ENCODE measurements at regions not wholly inside any gene's neighbourhood (a gene's known extent, or its start where the extent isn't known, plus 50 kb on each side); places are given as distances from the start of the nearest gene placed in this dataset.

GRCh38 chr10:10727812-10728211 lies 289.9 kb upstream of the CELF2 start:
- POLR2A ChIA-PET (ENCODE audit: unreplicated experiment) = no interaction called here
- intact Hi-C loops (cut with micrococcal nuclease; ENCODE audit: unreplicated experiment) = no loop called here
- H3K4me1 ChIP-seq (replicated peaks; ENCODE audit: insufficient read depth) = no peaks in the 10 kb centered on the region
- TF ChIP-seq CTCF (conservative IDR thresholded peaks at IDR 0.05) = no peak
- no peak for TF ChIP-seq EZH2 (IDR thresholded peaks at IDR 0.05; ENCODE audit: low read depth)
- no peaks in the 10 kb centered on the region for H4K20me1 ChIP-seq (ENCODE audit: insufficient read depth)
- peak; percentile 3 to 37 for DNase-seq
- H3K27ac ChIP-seq = no peak overlapping the region
- no peak overlapping the region for H3K4me3 ChIP-seq
- no peaks in the 10 kb centered on the region for H3K79me2 ChIP-seq (ENCODE audit: low read depth)
- H3F3A ChIP-seq (ENCODE audit: insufficient read depth, low read depth) = no peaks in the 10 kb centered on the region
- H3K9me3 ChIP-seq (ENCODE audit: insufficient read depth, low read depth) = no peaks in the 10 kb centered on the region; the same call in 1 of the 2 replicates
- H3K9me2 ChIP-seq (ENCODE audit: insufficient read depth) = no peaks in the 10 kb centered on the region
- CTCF ChIA-PET = interaction anchor here (0.6 kb wide), 1 partner anchor 140 kb away, joined by 3 read pairs; no protein-coding TSS in a partner anchor
- H3K27me3 ChIP-seq (ENCODE audit: insufficient read depth, low read depth) = no peaks in the 10 kb centered on the region
- H3K36me3 ChIP-seq (ENCODE audit: low read depth) = no peaks in the 10 kb centered on the region
- BruUV-seq (replicated peaks) = no TSS peak
- H3K4me2 ChIP-seq = no peak overlapping the region
- H2AFZ ChIP-seq = no peak overlapping the region

- Histone ChIP-seq H3K9me3 (ENCODE audit: insufficient read depth, low read depth) (no peaks in the 10 kb centered on the region), H3F3A (ENCODE audit: insufficient read depth, low read depth) (no peaks in the 10 kb centered on the region), H3K79me2 (ENCODE audit: low read depth) (no peaks in the 10 kb centered on the region), H3K36me3 (ENCODE audit: low read depth) (no peaks in the 10 kb centered on the region), H3K9me2 (ENCODE audit: insufficient read depth) (no peaks in the 10 kb centered on the region), H3K4me1 (replicated peaks; ENCODE audit: insufficient read depth) (no peaks in the 10 kb centered on the region), H3K27ac (no peak overlapping the region), H3K4me2 (no peak overlapping the region), H3K27me3 (ENCODE audit: insufficient read depth, low read depth) (no peaks in the 10 kb centered on the region), H4K20me1 (ENCODE audit: insufficient read depth) (no peaks in the 10 kb centered on the region), H2AFZ (no peak overlapping the region), H3K4me3 (no peak overlapping the region)
- no peak for DNase-seq
- TF ChIP-seq CTCF (conservative IDR thresholded peaks at IDR 0.05) = no peak
- TF ChIP-seq EZH2 (IDR thresholded peaks at IDR 0.05; ENCODE audit: low read depth) = no peak
- CTCF ChIA-PET = no interaction called here
- no TSS peak for BruUV-seq (replicated peaks)
- intact Hi-C loops (cut with micrococcal nuclease; ENCODE audit: unreplicated experiment) = no loop called here
- POLR2A ChIA-PET (ENCODE audit: unreplicated experiment) = interaction anchor here (0.7 kb wide), 1 partner anchor 67 kb away, joined by 3 read pairs; no protein-coding TSS in a partner anchor
Measured at GRCh38 chr10:10730471-10731043, 287.1 kb upstream of the CELF2 start.

- POLR2A ChIA-PET (ENCODE audit: unreplicated experiment) = no interaction called here
- TF ChIP-seq CTCF (conservative IDR thresholded peaks at IDR 0.05) (no peak), EZH2 (IDR thresholded peaks at IDR 0.05; ENCODE audit: low read depth) (no peak)
- intact Hi-C loops (cut with micrococcal nuclease; ENCODE audit: unreplicated experiment) = no loop called here
Measured at GRCh38 chr10:10731366-10731765, 286.3 kb upstream of the CELF2 start.

More at GRCh38 chr10:10731366-10731765, 286.3 kb upstream of the CELF2 start:
- no peak overlapping the region for H3K4me2 ChIP-seq
- CTCF ChIA-PET = no interaction called here
- no peak overlapping the region for H2AFZ ChIP-seq
- H3K27me3 ChIP-seq (ENCODE audit: insufficient read depth, low read depth) = no peaks in the 10 kb centered on the region
- H3K79me2 ChIP-seq (ENCODE audit: low read depth) = no peaks in the 10 kb centered on the region
- no peaks in the 10 kb centered on the region for H3F3A ChIP-seq (ENCODE audit: insufficient read depth, low read depth)
- H3K27ac ChIP-seq = no peak overlapping the region
- no peaks in the 10 kb centered on the region for H3K36me3 ChIP-seq (ENCODE audit: low read depth)
- H3K4me3 ChIP-seq = no peak overlapping the region
- no peaks in the 10 kb centered on the region for H3K9me2 ChIP-seq (ENCODE audit: insufficient read depth)
- H3K4me1 ChIP-seq (replicated peaks; ENCODE audit: insufficient read depth) = no peaks in the 10 kb centered on the region
- no peaks in the 10 kb centered on the region for H3K9me3 ChIP-seq (ENCODE audit: insufficient read depth, low read depth)
- no TSS peak for BruUV-seq (replicated peaks)
- no peaks in the 10 kb centered on the region for H4K20me1 ChIP-seq (ENCODE audit: insufficient read depth)
- DNase-seq = no peak
